ENCODE measurements at regions not wholly inside any gene's neighbourhood (a gene's known extent, or its start where the extent isn't known, plus 50 kb on each side); places are given as distances from the start of the nearest gene placed in this dataset.

DNA sequence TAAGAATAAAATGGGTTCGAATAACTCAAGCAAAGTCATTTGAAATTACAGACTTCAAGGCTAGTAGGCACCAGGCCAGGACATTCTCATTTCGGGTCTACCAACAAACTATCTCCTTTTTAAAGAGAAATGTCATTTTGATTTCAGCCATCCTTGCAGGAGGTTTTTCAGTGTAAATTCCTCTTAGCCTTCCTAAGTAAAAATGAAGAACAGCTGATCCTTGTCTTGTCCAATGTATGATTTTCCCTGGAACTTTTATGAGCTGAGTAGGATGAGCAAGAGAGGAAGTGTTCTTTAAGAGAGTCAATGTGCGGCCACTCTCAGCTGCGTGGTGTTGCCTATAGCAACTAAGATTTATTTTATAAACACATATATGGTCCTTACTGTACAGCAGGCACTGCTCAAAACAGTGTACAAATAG is 110.1 kb downstream of the PLCE1 start:
- TF ChIP-seq, protein P1, sequence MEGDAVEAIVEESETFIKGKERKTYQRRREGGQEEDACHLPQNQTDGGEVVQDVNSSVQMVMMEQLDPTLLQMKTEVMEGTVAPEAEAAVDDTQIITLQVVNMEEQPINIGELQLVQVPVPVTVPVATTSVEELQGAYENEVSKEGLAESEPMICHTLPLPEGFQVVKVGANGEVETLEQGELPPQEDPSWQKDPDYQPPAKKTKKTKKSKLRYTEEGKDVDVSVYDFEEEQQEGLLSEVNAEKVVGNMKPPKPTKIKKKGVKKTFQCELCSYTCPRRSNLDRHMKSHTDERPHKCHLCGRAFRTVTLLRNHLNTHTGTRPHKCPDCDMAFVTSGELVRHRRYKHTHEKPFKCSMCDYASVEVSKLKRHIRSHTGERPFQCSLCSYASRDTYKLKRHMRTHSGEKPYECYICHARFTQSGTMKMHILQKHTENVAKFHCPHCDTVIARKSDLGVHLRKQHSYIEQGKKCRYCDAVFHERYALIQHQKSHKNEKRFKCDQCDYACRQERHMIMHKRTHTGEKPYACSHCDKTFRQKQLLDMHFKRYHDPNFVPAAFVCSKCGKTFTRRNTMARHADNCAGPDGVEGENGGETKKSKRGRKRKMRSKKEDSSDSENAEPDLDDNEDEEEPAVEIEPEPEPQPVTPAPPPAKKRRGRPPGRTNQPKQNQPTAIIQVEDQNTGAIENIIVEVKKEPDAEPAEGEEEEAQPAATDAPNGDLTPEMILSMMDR (IDR thresholded peaks at IDR 0.05; ENCODE audit: low read depth, low read length), result no peak
- DNase-seq (ENCODE audit: low read depth in 1 of 2, low spot score in 1 of 2), result peak in 1 of 2 donors; percentile 63
- Histone ChIP-seq H3K9me3 (ENCODE audit: low read depth) (no peaks in the 10 kb centered on the region), H3K27ac (no peak overlapping the region), H3K36me3 (no peaks in the 10 kb centered on the region), H3K4me3 (no peak overlapping the region), H3K4me1 (ENCODE audit: low read depth) (no peaks in the 10 kb centered on the region), H3K27me3 (no peaks in the 10 kb centered on the region)

DNA sequence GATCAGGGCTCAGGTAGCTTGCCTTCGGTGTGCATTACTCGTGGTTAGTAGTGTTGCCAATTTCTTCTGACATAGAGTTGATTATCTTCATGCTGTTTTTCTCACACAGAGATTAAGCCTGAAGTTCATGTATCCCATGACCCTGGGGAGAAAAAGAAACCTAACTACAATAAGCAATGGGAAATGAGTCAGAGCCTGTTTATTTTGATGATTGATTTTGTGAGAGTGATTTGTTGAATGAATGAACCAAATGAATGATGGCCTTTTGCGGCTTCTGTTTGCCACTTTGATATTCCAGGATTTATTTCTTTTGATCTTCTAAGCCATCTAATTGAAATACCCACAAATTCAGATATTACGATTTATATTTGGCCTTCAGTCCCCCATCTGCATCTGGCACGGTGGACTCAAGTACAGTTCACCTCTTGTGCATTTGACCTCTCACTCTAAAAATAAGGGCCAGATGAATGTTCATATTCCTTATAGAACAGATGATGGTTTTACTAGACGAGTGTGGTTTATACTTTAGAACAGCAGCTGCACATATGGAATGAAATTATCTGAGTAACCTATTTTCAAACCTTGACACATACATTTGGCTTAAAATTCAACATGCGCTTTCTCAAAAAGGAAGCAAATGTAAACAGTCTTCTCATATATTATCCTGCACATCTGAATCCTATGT is 110.7 kb downstream of the PLCE1 start:
- TF ChIP-seq, protein P1 (IDR thresholded peaks at IDR 0.05; ENCODE audit: low read depth, low read length), result no peak
- DNase-seq (ENCODE audit: low read depth in 1 of 2, low spot score in 1 of 2), result no peak
- H3K27me3 ChIP-seq, result no peaks in the 10 kb centered on the region
- H3K4me1 ChIP-seq (ENCODE audit: low read depth), result no peaks in the 10 kb centered on the region
- H3K27ac ChIP-seq, result no peak overlapping the region
- H3K9me3 ChIP-seq (ENCODE audit: low read depth), result no peaks in the 10 kb centered on the region
- H3K4me3 ChIP-seq, result no peak overlapping the region
- H3K36me3 ChIP-seq, result no peaks in the 10 kb centered on the region

DNA sequence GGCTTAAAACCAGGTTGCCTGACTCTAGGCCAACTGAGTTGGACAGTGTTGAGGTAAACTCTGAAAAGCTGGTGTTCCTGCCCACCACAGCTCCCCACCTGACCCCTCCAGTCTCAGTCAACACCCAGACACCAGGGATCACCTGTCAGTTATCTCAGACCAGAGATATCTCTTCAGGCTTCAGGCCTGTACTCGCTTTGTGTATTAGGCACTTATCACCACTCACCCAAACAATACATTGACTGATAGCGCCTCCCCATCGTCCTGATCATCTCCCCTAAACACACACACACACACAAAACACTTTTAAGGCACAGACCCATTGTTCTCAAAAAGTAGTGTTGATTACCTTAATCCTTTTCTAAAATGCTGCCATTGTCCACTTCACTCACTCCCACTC is 111.5 kb downstream of the PLCE1 start:
- TF ChIP-seq, protein P1 (IDR thresholded peaks at IDR 0.05; ENCODE audit: low read depth, low read length), result no peak
- no peaks in the 10 kb centered on the region for H3K9me3 ChIP-seq (ENCODE audit: low read depth)
- H3K27me3 ChIP-seq, result no peaks in the 10 kb centered on the region
- no peaks in the 10 kb centered on the region for H3K4me1 ChIP-seq (ENCODE audit: low read depth)
- no peaks in the 10 kb centered on the region for H3K36me3 ChIP-seq
- no peak overlapping the region for H3K4me3 ChIP-seq
- no peak overlapping the region for H3K27ac ChIP-seq
- DNase-seq (ENCODE audit: low read depth in 1 of 2, low spot score in 1 of 2), result no peak

DNA sequence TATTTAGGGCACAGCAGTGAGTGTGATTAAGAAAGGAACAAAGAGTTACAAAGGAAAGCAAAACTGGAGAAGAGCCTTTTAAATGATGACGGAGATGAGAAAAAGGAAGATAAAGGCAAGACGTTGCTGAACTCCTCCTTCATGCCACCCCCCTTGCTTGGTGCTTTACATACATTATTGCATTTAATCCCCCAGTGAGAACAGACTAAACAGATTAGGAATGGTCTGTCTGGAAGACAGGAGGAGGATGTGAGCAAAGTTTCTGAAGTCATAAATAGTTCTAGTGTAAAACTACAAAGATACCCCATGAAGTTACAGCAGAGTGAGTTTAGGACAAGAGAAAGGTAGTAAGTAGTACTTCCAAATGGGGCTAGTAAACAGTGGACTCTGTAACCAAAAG is 113.5 kb downstream of the PLCE1 start:
- H3K27ac ChIP-seq, result no peak overlapping the region
- TF ChIP-seq, protein P1 (IDR thresholded peaks at IDR 0.05; ENCODE audit: low read depth, low read length), result no peak
- H3K4me3 ChIP-seq, result no peak overlapping the region
- H3K9me3 ChIP-seq (ENCODE audit: low read depth), result no peaks in the 10 kb centered on the region
- no peak for DNase-seq (ENCODE audit: low read depth in 1 of 2, low spot score in 1 of 2)
- H3K36me3 ChIP-seq, result no peaks in the 10 kb centered on the region
- H3K4me1 ChIP-seq (ENCODE audit: low read depth), result no peaks in the 10 kb centered on the region
- no peaks in the 10 kb centered on the region for H3K27me3 ChIP-seq

DNA sequence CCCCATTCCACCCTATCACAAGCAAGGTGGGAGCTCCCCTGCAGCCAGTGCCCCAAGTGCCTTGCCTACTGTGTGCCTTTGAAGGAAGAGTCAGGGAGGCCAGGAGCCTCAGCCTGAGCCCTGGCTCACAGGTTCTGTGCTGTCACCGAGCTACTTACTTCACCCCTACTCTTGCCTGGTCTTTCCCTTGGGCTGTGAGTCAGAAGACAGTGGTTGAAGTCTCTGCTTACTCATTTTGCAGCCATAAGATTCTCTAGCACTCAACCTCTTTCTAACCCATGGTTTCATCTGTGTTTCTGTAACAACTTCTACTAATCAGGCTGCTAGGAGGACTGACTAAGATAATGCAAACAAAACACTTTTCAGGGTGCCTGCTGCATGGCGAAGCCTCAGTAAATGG is 114.5 kb downstream of the PLCE1 start:
- no peaks in the 10 kb centered on the region for H3K36me3 ChIP-seq
- H3K4me1 ChIP-seq (ENCODE audit: low read depth), result no peaks in the 10 kb centered on the region
- DNase-seq (ENCODE audit: low read depth in 1 of 2, low spot score in 1 of 2), result peak in 1 of 2 donors; percentile 56
- no peaks in the 10 kb centered on the region for H3K27me3 ChIP-seq
- TF ChIP-seq, protein P1 (IDR thresholded peaks at IDR 0.05; ENCODE audit: low read depth, low read length), result no peak
- H3K4me3 ChIP-seq, result no peak overlapping the region
- H3K9me3 ChIP-seq (ENCODE audit: low read depth), result no peaks in the 10 kb centered on the region
- no peak overlapping the region for H3K27ac ChIP-seq
